SK-N-SH treated with all-trans-retinoic acid at 6 μM for 48 hours (cell line): ENCODE measurements at regions not wholly inside any gene's neighbourhood (a gene's known extent, or its start where the extent isn't known, plus 50 kb on each side); places are given as distances from the start of the nearest gene placed in this dataset.

Experiments used
- ATAC-seq: fragments of 200-7000 bp; cut with Tn5 transposase; 3 replicates; pipeline ENCODE4 v1.9.1; 2020; ENCODE audit warnings: mild to moderate bottlenecking, moderate library complexity
- ARNTL ChIP-seq: fragments of 450-650 bp; formaldehyde crosslinking; IDR thresholded peaks from 2 replicates; pipeline ENCODE4 v1.5.0; 2020; ENCODE audit warnings: low read depth, mild to moderate bottlenecking, moderate library complexity, borderline replicate concordance
- BACH2 ChIP-seq: fragments of 250-450 bp; sonication (Bioruptor Pico); IDR thresholded peaks from 2 replicates; pipeline ENCODE4 v1.9.0; 2021; ENCODE audit warnings: mild to moderate bottlenecking, borderline replicate concordance
- CSDC2 ChIP-seq: fragments of 250-450 bp; sonication (Bioruptor Pico); IDR thresholded peaks from 2 replicates; pipeline ENCODE4 v1.5.0; 2020; ENCODE audit warnings: mild to moderate bottlenecking, moderate library complexity
- ESRRG ChIP-seq: fragments of 250-450 bp; sonication (Bioruptor Pico); IDR thresholded peaks from 2 replicates; pipeline ENCODE4 v1.6.1; 2021; ENCODE audit warnings: mild to moderate bottlenecking
- GLIS3 ChIP-seq: fragments of 250-450 bp; sonication (Bioruptor Pico); IDR thresholded peaks from 2 replicates; pipeline ENCODE4 v1.5.0; 2020; ENCODE audit warnings: mild to moderate bottlenecking, moderate library complexity
- ISL1 ChIP-seq: fragments of 250-450 bp; sonication (Bioruptor Pico); IDR thresholded peaks from 2 replicates; pipeline ENCODE4 v2.1.2; 2022; ENCODE audit warnings: mild to moderate bottlenecking, moderate library complexity
- OSR1 ChIP-seq: fragments of 250-450 bp; sonication (Bioruptor Pico); IDR thresholded peaks from 2 replicates; pipeline ENCODE4 v1.8.0; 2022; ENCODE audit warnings: moderate library complexity, mild to moderate bottlenecking, inconsistent platforms
- PPARA ChIP-seq: fragments of 250-450 bp; sonication (Bioruptor Pico); IDR thresholded peaks from 2 replicates; pipeline ENCODE4 v1.5.0; 2020; ENCODE audit warnings: mild to moderate bottlenecking, borderline replicate concordance
- RARB ChIP-seq: fragments of 250-450 bp; sonication (Bioruptor Pico); IDR thresholded peaks from 2 replicates; pipeline ENCODE4 v1.8.0; 2021; ENCODE audit warnings: mild to moderate bottlenecking, moderate library complexity
- SNAI2 ChIP-seq: fragments of 250-450 bp; sonication (Bioruptor Pico); IDR thresholded peaks from 2 replicates; pipeline ENCODE4 v1.5.0; 2020; ENCODE audit warnings: mild to moderate bottlenecking, moderate library complexity
- TCF4 ChIP-seq: fragments of 250-450 bp; sonication (Bioruptor Pico); IDR thresholded peaks from 2 replicates; pipeline ENCODE4 v1.8.0; 2021; ENCODE audit warnings: mild to moderate bottlenecking, moderate library complexity, borderline replicate concordance
- TOX ChIP-seq: fragments of 250-450 bp; sonication (Bioruptor Pico); IDR thresholded peaks from 2 replicates; pipeline ENCODE4 v1.8.0; 2021; ENCODE audit warnings: mild to moderate bottlenecking, moderate library complexity, borderline replicate concordance
- ZC3H10 ChIP-seq: fragments of 250-450 bp; sonication (Bioruptor Pico); IDR thresholded peaks from 2 replicates; pipeline ENCODE4 v1.5.1; 2021; ENCODE audit warnings: mild to moderate bottlenecking, moderate library complexity
- ZFP3 ChIP-seq: fragments of 250-450 bp; sonication (Bioruptor Pico); IDR thresholded peaks from 2 replicates; pipeline ENCODE4 v1.5.0; 2020; ENCODE audit warnings: mild to moderate bottlenecking, moderate library complexity
- ZFP30 ChIP-seq: fragments of 450-650 bp; formaldehyde crosslinking; IDR thresholded peaks from 2 replicates; pipeline ENCODE4 v1.5.0; 2022; ENCODE audit warnings: mild to moderate bottlenecking, moderate library complexity
- ZNF565 ChIP-seq: fragments of 450-650 bp; formaldehyde crosslinking; conservative IDR thresholded peaks from 2 replicates; pipeline ENCODE4 v1.5.0; 2020; ENCODE audit warnings: low read depth, mild to moderate bottlenecking, moderate library complexity
- ZNF70 ChIP-seq: fragments of 450-650 bp; formaldehyde crosslinking; IDR thresholded peaks from 2 replicates; pipeline ENCODE4 v1.5.0; 2020; ENCODE audit warnings: mild to moderate bottlenecking, moderate library complexity
- ZNF8 ChIP-seq: fragments of 450-650 bp; formaldehyde crosslinking; IDR thresholded peaks from 2 replicates; pipeline ENCODE4 v1.5.0; 2020; ENCODE audit warnings: mild to moderate bottlenecking, moderate library complexity
- TF ChIP-seq, protein P1 (sequence below): fragments of 250-450 bp; sonication (Bioruptor Pico); IDR thresholded peaks from 2 replicates; pipeline ENCODE4 v1.5.1; 2020; ENCODE audit warnings: low read depth, mild to moderate bottlenecking, moderate library complexity
- TF ChIP-seq, protein P2 (sequence below): fragments of 250-450 bp; sonication (Bioruptor Pico); IDR thresholded peaks from 2 replicates; pipeline ENCODE4 v1.8.0; 2021; ENCODE audit warnings: low read depth, mild to moderate bottlenecking, moderate library complexity, borderline replicate concordance
- TF ChIP-seq, protein P3 (sequence below): fragments of 250-450 bp; sonication (Bioruptor Pico); IDR thresholded peaks from 2 replicates; pipeline ENCODE4 v1.5.0; 2020; ENCODE audit warnings: mild to moderate bottlenecking, moderate library complexity
- TF ChIP-seq, protein P4 (sequence below): fragments of 250-450 bp; sonication (Bioruptor Pico); IDR thresholded peaks from 2 replicates; pipeline ENCODE4 v1.5.1; 2021; ENCODE audit warnings: mild to moderate bottlenecking, moderate library complexity
- TF ChIP-seq, protein P5 (sequence below): fragments of 250-450 bp; sonication (Bioruptor Pico); IDR thresholded peaks from 2 replicates; pipeline ENCODE4 v1.8.0; 2020; ENCODE audit warnings: mild to moderate bottlenecking, moderate library complexity, borderline replicate concordance

DNA sequence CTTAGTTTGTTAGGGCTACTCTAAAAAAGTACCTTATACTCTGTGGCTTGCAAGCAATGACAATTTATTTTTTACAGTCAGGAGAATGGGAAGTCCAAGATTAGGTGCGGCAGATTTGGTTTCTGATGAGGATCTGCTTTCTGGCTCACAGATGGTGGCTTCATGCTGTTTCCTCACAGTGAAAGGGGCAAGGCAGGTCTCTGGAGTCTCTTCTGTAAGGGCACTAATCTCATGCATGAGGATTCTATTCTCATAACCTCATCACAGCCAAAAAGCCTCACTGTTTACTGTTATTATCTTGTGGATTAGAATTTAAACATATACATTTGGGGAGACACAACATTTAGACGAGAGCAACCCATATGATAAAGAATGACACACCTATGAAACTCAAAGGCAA is 1957.4 kb upstream of the SEL1L start:
- TF ChIP-seq ZC3H10 (CRISPR knock-in tag) (no peak), PPARA (no peak), ESRRG (CRISPR knock-in tag) (no peak), SNAI2 (CRISPR knock-in tag) (no peak), ZNF8 (CRISPR knock-in tag) (no peak), RARB (CRISPR knock-in tag) (no peak), CSDC2 (CRISPR knock-in tag) (no peak), TOX (CRISPR knock-in tag) (no peak), ZFP3 (CRISPR knock-in tag) (no peak), ZNF565 (CRISPR knock-in tag) (no peak)
- TF ChIP-seq, protein P1, sequence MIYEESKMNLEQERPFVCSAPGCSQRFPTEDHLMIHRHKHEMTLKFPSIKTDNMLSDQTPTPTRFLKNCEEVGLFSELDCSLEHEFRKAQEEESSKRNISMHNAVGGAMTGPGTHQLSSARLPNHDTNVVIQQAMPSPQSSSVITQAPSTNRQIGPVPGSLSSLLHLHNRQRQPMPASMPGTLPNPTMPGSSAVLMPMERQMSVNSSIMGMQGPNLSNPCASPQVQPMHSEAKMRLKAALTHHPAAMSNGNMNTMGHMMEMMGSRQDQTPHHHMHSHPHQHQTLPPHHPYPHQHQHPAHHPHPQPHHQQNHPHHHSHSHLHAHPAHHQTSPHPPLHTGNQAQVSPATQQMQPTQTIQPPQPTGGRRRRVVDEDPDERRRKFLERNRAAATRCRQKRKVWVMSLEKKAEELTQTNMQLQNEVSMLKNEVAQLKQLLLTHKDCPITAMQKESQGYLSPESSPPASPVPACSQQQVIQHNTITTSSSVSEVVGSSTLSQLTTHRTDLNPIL (CRISPR knock-in tag) = no peak
- TF ChIP-seq, protein P2, sequence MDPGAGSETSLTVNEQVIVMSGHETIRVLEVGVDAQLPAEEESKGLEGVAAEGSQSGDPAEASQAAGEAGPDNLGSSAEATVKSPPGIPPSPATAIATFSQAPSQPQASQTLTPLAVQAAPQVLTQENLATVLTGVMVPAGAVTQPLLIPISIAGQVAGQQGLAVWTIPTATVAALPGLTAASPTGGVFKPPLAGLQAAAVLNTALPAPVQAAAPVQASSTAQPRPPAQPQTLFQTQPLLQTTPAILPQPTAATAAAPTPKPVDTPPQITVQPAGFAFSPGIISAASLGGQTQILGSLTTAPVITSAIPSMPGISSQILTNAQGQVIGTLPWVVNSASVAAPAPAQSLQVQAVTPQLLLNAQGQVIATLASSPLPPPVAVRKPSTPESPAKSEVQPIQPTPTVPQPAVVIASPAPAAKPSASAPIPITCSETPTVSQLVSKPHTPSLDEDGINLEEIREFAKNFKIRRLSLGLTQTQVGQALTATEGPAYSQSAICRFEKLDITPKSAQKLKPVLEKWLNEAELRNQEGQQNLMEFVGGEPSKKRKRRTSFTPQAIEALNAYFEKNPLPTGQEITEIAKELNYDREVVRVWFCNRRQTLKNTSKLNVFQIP = no peak
- ATAC-seq = no peak

DNA sequence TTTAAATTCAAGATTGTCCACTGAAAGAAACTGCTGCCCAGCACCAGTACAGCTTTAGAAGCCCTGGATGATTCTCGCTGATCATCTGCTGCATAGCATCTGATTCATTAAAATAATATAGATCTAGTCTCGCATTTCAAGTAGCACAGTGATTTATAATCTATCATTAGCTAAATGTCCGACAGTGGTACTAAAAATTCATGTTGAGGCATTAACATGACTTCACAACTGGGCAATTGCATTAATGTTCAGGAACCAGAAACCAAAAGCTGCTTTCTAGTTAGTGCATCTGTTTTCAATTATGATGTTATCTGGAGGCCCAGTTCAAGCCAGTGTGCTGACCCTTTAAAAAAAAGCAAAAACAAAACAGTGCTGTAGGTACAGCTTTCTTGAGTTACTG is 1987.2 kb upstream of the SEL1L start:
- peak; percentile 54; the same call in 2 of the 3 replicates for ATAC-seq
- TF ChIP-seq, protein P1 (CRISPR knock-in tag) = peak; percentile 96
- no peak for TF ChIP-seq BACH2
- TF ChIP-seq, protein P3, sequence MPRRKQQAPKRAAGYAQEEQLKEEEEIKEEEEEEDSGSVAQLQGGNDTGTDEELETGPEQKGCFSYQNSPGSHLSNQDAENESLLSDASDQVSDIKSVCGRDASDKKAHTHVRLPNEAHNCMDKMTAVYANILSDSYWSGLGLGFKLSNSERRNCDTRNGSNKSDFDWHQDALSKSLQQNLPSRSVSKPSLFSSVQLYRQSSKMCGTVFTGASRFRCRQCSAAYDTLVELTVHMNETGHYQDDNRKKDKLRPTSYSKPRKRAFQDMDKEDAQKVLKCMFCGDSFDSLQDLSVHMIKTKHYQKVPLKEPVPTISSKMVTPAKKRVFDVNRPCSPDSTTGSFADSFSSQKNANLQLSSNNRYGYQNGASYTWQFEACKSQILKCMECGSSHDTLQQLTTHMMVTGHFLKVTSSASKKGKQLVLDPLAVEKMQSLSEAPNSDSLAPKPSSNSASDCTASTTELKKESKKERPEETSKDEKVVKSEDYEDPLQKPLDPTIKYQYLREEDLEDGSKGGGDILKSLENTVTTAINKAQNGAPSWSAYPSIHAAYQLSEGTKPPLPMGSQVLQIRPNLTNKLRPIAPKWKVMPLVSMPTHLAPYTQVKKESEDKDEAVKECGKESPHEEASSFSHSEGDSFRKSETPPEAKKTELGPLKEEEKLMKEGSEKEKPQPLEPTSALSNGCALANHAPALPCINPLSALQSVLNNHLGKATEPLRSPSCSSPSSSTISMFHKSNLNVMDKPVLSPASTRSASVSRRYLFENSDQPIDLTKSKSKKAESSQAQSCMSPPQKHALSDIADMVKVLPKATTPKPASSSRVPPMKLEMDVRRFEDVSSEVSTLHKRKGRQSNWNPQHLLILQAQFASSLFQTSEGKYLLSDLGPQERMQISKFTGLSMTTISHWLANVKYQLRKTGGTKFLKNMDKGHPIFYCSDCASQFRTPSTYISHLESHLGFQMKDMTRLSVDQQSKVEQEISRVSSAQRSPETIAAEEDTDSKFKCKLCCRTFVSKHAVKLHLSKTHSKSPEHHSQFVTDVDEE = peak; percentile 95
- TF ChIP-seq GLIS3 (CRISPR knock-in tag) = 0 out of 2 replicates have a peak, but pooled peaks have one; percentile 20
- TF ChIP-seq ISL1 (CRISPR knock-in tag) = peak; percentile 94
- peak; percentile 42; the same call in 1 of the 2 replicates for TF ChIP-seq ZNF70 (CRISPR knock-in tag)
- TF ChIP-seq ZFP3 (CRISPR knock-in tag) = peak; percentile 34; the same call in 1 of the 2 replicates
- no peak for TF ChIP-seq CSDC2 (CRISPR knock-in tag)
- TF ChIP-seq, protein P4, sequence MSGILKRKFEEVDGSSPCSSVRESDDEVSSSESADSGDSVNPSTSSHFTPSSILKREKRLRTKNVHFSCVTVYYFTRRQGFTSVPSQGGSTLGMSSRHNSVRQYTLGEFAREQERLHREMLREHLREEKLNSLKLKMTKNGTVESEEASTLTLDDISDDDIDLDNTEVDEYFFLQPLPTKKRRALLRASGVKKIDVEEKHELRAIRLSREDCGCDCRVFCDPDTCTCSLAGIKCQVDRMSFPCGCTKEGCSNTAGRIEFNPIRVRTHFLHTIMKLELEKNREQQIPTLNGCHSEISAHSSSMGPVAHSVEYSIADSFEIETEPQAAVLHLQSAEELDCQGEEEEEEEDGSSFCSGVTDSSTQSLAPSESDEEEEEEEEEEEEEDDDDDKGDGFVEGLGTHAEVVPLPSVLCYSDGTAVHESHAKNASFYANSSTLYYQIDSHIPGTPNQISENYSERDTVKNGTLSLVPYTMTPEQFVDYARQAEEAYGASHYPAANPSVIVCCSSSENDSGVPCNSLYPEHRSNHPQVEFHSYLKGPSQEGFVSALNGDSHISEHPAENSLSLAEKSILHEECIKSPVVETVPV = peak; percentile 76; the same call in 1 of the 2 replicates
- TF ChIP-seq, protein P2 = peak; percentile 57; the same call in 1 of the 2 replicates
- TF ChIP-seq ZNF8 (CRISPR knock-in tag) = peak; percentile 57; the same call in 1 of the 2 replicates
- no peak for TF ChIP-seq PPARA
- TF ChIP-seq ZC3H10 (CRISPR knock-in tag) = no peak
- TF ChIP-seq, protein P5, sequence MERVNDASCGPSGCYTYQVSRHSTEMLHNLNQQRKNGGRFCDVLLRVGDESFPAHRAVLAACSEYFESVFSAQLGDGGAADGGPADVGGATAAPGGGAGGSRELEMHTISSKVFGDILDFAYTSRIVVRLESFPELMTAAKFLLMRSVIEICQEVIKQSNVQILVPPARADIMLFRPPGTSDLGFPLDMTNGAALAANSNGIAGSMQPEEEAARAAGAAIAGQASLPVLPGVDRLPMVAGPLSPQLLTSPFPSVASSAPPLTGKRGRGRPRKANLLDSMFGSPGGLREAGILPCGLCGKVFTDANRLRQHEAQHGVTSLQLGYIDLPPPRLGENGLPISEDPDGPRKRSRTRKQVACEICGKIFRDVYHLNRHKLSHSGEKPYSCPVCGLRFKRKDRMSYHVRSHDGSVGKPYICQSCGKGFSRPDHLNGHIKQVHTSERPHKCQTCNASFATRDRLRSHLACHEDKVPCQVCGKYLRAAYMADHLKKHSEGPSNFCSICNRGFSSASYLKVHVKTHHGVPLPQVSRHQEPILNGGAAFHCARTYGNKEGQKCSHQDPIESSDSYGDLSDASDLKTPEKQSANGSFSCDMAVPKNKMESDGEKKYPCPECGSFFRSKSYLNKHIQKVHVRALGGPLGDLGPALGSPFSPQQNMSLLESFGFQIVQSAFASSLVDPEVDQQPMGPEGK (CRISPR knock-in tag) = 0 out of 2 replicates have a peak, but pooled peaks have one; percentile 29
- TF ChIP-seq RARB (CRISPR knock-in tag) = no peak
- peak; percentile 81; the same call in 1 of the 2 replicates for TF ChIP-seq ESRRG (CRISPR knock-in tag)
- no peak for TF ChIP-seq ZFP30
- TF ChIP-seq TOX (CRISPR knock-in tag) = no peak
- TF ChIP-seq TCF4 (CRISPR knock-in tag) = peak; percentile 99
- no peak for TF ChIP-seq ARNTL
- no peak for TF ChIP-seq OSR1 (CRISPR knock-in tag)
- TF ChIP-seq SNAI2 (CRISPR knock-in tag) = peak; percentile 56; the same call in 1 of the 2 replicates
- no peak for TF ChIP-seq ZNF565 (CRISPR knock-in tag)
